ENCODE measurements at regions not wholly inside any gene's neighbourhood (a gene's known extent, or its start where the extent isn't known, plus 50 kb on each side); places are given as distances from the start of the nearest gene placed in this dataset.

DNA sequence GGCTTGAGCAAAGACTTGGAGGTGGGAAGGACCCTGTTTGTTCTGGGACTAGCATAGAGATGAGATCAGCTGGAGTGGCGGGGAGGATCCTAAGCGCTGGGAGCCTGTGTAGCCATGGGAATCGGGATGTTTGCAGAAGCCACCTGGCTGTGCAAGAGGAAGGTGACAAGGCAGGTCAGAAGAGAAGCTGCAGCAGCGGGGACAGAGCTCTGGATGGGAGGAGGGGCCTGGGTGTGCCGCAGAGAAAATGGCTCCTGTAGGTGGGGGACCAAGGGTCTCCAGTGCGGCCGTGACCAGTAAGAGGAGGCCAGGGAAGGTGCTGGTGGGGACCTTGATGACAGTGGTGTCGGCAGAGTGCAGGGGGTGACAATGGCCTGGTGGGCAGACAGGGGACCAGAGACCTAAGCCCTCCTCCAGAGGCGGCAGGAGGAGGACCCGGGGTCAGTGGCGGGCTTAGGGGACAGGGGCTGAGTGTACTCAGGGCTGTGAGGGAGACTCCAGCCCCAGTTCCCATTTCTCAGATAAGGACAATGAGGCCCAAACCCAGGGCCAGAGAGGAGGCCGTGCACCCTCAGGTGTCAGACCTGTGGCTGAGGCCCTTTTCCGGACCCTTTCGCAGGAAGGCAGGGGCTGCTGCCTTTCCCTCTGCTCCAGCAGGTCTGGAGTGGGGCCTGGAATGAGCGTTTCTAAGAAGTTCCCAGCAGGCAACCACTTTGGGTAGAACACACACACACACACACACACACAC lies 206.6 kb upstream of the RTL1 start:
- TF ChIP-seq, protein P1, sequence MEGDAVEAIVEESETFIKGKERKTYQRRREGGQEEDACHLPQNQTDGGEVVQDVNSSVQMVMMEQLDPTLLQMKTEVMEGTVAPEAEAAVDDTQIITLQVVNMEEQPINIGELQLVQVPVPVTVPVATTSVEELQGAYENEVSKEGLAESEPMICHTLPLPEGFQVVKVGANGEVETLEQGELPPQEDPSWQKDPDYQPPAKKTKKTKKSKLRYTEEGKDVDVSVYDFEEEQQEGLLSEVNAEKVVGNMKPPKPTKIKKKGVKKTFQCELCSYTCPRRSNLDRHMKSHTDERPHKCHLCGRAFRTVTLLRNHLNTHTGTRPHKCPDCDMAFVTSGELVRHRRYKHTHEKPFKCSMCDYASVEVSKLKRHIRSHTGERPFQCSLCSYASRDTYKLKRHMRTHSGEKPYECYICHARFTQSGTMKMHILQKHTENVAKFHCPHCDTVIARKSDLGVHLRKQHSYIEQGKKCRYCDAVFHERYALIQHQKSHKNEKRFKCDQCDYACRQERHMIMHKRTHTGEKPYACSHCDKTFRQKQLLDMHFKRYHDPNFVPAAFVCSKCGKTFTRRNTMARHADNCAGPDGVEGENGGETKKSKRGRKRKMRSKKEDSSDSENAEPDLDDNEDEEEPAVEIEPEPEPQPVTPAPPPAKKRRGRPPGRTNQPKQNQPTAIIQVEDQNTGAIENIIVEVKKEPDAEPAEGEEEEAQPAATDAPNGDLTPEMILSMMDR (IDR thresholded peaks at IDR 0.05; ENCODE audit: extremely low read depth, insufficient read depth, missing control alignments): no peak
- in situ Hi-C loops (cut with MboI; ENCODE audit: low pct_unique_long_range_greater_than_20kb, low sequenced_read_pairs, unreplicated experiment): no loop called here
- no peak for DNase-seq (ENCODE audit: low spot score)

DNA sequence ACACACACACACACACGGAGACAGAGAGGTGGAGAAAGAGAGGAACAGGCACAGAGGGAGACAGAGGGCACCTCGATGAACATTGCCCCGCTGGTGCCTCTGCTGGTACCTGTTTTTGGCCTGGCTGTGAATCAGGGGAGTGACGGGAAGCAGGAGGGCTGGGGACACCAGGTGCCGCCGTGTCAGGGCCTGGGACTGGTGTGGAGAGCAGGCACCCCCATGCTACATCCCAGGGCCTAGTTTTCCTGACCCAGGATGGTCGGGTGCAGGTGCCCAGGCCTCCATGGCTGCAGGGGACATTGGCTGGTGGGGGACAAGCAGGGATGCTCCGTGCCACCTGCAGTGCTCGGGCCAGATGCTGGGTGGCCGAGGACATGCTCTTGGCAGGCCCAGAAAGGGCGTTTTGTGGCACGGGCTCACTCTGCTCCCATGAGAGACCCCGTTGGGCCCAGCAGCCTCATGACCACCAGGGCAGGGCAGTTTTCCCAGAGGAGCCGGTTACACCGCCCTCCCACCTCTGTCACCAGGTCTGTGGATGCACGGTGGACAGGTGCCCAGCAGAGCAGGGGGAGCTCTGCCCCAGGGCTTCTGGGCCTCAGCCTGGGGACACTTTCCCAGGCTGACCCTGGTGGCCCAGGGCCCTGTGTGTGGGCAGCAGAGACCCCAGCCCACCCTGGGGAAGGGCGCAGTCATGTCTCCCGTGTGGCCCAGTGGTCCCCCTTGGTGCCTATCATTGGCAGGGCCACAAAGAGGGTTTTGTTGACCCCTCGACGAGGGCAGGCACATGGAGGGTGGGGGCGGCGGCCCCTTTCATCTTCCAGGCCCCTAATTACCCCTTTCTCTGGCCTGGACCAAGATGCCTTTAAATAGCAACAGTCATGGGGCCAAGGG lies 207.5 kb upstream of the RTL1 start:
- no peak for DNase-seq (ENCODE audit: low spot score)
- in situ Hi-C loops (cut with MboI; ENCODE audit: low pct_unique_long_range_greater_than_20kb, low sequenced_read_pairs, unreplicated experiment): no loop called here
- TF ChIP-seq, protein P1 (IDR thresholded peaks at IDR 0.05; ENCODE audit: extremely low read depth, insufficient read depth, missing control alignments): no peak

DNA sequence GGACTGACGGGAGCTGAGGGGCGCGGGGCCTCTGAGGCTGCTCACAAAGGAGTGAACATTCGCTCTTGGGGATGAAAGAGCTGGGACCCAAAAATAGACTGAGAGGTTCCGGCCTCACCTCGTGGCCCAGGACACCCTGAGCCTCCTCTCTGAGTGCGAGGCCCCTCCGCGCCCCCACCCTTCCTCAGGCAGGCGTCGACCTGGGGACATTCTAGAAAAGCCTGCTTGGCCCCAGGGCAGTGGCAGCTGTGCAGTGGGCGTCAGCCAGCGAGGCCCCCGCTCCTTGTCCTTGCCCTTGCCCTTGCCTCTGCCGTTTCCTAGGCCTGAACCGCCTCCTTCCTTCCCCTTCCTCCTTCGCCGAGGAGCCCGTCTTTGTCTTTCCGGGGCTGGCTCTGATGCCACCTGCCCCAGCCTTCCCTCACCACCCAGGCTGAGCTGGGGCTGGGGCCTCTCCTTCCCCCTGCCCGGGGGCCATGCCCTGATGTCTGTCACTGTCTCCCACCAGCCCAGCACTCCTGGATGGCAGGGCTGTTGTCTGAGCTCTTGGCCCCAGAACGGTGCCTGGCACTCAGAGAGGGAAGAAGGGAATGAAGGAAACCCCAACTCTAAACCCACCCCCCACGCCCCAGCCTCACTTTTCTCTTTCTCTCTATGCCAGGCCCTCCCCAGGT lies 208.2 kb upstream of the RTL1 start:
- in situ Hi-C loops (cut with MboI; ENCODE audit: low pct_unique_long_range_greater_than_20kb, low sequenced_read_pairs, unreplicated experiment): no loop called here
- no peak for DNase-seq (ENCODE audit: low spot score)

DNA sequence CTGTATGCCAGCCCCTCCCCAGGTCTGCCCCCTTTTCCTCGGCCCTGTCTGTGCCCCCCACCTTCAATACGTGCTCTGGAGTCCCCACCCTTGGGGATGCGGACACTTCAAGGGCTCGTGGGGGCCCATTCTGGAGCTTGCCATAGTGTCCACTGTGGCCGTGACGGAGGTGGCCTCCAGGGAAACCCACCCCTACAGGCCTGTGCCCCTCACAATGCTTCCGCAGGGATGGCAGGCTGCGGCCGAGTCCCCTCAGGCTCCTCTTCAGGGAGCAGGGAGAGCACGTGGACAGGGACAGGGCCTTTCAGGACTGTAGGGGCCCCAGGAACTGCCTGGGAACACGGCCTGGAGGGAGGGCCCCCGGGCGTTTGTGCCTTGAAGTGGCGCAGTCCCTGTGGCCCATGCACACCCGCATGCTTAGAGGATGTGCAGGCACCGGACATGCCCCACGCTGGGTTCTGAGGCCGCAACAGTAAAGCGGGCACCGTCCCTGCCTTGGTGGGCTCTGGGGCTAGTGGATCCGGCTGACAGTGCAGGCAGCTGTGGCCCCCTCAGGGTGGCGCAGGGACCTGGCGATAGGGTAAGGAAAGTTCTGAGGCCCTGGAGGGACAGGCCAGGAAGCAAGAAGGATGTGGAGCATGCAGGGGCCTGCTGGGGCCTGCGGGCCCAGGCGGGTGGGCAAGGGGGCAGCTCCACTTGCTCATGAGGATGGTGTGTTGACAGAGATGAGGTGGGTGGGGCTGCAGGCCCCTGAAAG lies 209.0 kb upstream of the RTL1 start:
- TF ChIP-seq, protein P1 (IDR thresholded peaks at IDR 0.05; ENCODE audit: extremely low read depth, insufficient read depth, missing control alignments): no peak
- in situ Hi-C loops (cut with MboI; ENCODE audit: low pct_unique_long_range_greater_than_20kb, low sequenced_read_pairs, unreplicated experiment): no loop called here
- DNase-seq (ENCODE audit: low spot score): no peak

More for the DNA sequence above, 208.2 kb upstream of the RTL1 start:
- TF ChIP-seq, protein P1 (IDR thresholded peaks at IDR 0.05; ENCODE audit: extremely low read depth, insufficient read depth, missing control alignments): no peak

DNA sequence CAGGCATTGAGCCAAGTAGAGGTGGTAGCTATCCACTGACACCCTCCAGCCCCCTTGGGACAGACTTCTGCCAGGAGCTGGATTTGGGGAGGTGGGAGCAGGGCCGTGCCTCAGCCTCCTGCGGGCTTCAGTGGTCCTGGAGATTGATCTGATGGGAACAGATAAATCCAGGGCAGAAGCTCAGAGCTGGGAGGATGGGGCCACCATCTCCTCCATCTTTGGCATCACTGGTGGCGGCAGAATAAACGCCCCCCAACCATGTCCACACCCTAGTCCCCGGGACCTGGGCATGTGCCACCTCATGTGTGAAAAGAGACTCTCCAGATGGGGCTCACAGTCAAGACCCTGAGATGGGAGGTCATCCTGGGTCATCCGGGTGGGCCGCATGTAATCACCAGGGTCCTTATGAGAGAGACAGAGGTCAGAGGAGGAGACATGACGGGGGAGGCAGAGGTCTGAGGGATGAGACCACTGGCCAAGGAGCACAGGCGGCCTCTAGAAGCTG lies 209.6 kb upstream of the RTL1 start:
- no peak for DNase-seq (ENCODE audit: low spot score)
- TF ChIP-seq, protein P1 (IDR thresholded peaks at IDR 0.05; ENCODE audit: extremely low read depth, insufficient read depth, missing control alignments): no peak
- in situ Hi-C loops (cut with MboI; ENCODE audit: low pct_unique_long_range_greater_than_20kb, low sequenced_read_pairs, unreplicated experiment): no loop called here
